Mucosa of rectum (tissue), 2 donors: ENCODE measurements at regions not wholly inside any gene's neighbourhood (a gene's known extent, or its start where the extent isn't known, plus 50 kb on each side); places are given as distances from the start of the nearest gene placed in this dataset.

ENCODE experiments used
- H3K27ac ChIP-seq, 2 donors: one replicate each; pipeline ENCODE4 v1.7.0; 2013; ENCODE audit warnings: inconsistent platforms in 2 of 2, low read depth in 2 of 2, low read length in 2 of 2
- H3K27me3 ChIP-seq, 2 donors: one replicate each; pipeline ENCODE4 v1.7.0; 2013; ENCODE audit warnings: low read length in 2 of 2; ENCODE audit not compliant: control insufficient read depth in 2 of 2, insufficient read depth in 2 of 2
- H3K36me3 ChIP-seq, 2 donors: one replicate each; pipeline ENCODE4 v1.7.0; 2013; ENCODE audit warnings: low read length in 2 of 2; ENCODE audit not compliant: control insufficient read depth in 2 of 2, insufficient read depth in 2 of 2
- H3K4me1 ChIP-seq, 2 donors: one replicate each; pipeline ENCODE4 v1.7.0; 2013; ENCODE audit warnings: low read length in 2 of 2, mild to moderate bottlenecking in 1 of 2; ENCODE audit not compliant: control insufficient read depth in 2 of 2, insufficient read depth in 2 of 2
- H3K4me3 ChIP-seq, 2 donors: one replicate each; pipeline ENCODE4 v1.7.0; 2013; ENCODE audit warnings: low read length in 2 of 2
- H3K9ac ChIP-seq, 2 donors: one replicate each; pipeline ENCODE4 v1.7.0; 2013; ENCODE audit warnings: low read length in 2 of 2, low read depth in 1 of 2, mild to moderate bottlenecking in 1 of 2
- H3K9me3 ChIP-seq, 2 donors: one replicate each; pipeline ENCODE4 v1.7.0; 2013; ENCODE audit warnings: low read length in 2 of 2; ENCODE audit not compliant: control insufficient read depth in 2 of 2
- donor health status: healthy.
- donor health status: Normal muscosa, but diverticular disease.

GRCh38 chr7:25558605-25559004 lies 330.3 kb upstream of the NPVF start:
- Histone ChIP-seq H3K9me3 (no peaks in the 10 kb centered on the region), H3K27me3 (no peaks in the 10 kb centered on the region), H3K4me1 (peaks cover 0 to 3% of the 10 kb centered on the region in 2 donors), H3K27ac (no peak overlapping the region), H3K9ac (no peak overlapping the region), H3K36me3 (no peaks in the 10 kb centered on the region), H3K4me3 (no peak overlapping the region)

- no peak overlapping the region for H3K9ac ChIP-seq
- H3K27ac ChIP-seq = no peak overlapping the region
- H3K36me3 ChIP-seq = no peaks in the 10 kb centered on the region
- H3K27me3 ChIP-seq = no peaks in the 10 kb centered on the region
- H3K9me3 ChIP-seq = no peaks in the 10 kb centered on the region
- peaks cover 1 to 3% of the 10 kb centered on the region in 2 donors for H3K4me1 ChIP-seq
- no peak overlapping the region for H3K4me3 ChIP-seq
These were observed 331.5 kb upstream of the NPVF start for GRCh38 chr7:25559581-25560367.

GRCh38 chr7:25562673-25563182 lies 334.4 kb upstream of the NPVF start:
- peaks cover under 1 to 3% of the 10 kb centered on the region in 2 donors for H3K4me1 ChIP-seq
- no peaks in the 10 kb centered on the region for H3K36me3 ChIP-seq
- H3K27ac ChIP-seq = no peak overlapping the region
- no peak overlapping the region for H3K9ac ChIP-seq
- H3K4me3 ChIP-seq = no peak overlapping the region
- H3K27me3 ChIP-seq = no peaks in the 10 kb centered on the region
- H3K9me3 ChIP-seq = no peaks in the 10 kb centered on the region

- Histone ChIP-seq H3K36me3 (no peaks in the 10 kb centered on the region), H3K27me3 (no peaks in the 10 kb centered on the region), H3K9ac (no peak overlapping the region), H3K9me3 (no peaks in the 10 kb centered on the region), H3K27ac (no peak overlapping the region), H3K4me1 (peaks cover 3 to 9% of the 10 kb centered on the region in 2 donors), H3K4me3 (no peak overlapping the region)
These were observed 336.7 kb upstream of the NPVF start for GRCh38 chr7:25565002-25565401.

- Histone ChIP-seq H3K27ac (no peak overlapping the region), H3K27me3 (no peaks in the 10 kb centered on the region), H3K4me1 (peaks cover 3 to 9% of the 10 kb centered on the region in 2 donors), H3K36me3 (no peaks in the 10 kb centered on the region), H3K9me3 (no peaks in the 10 kb centered on the region), H3K4me3 (peak overlapping the region in 1 of 2 donors; percentile 35), H3K9ac (peak overlapping the region; percentile 31 to 47)
These were observed 337.7 kb upstream of the NPVF start for GRCh38 chr7:25565949-25566348.

GRCh38 chr7:25567430-25567829 lies 339.1 kb upstream of the NPVF start:
- Histone ChIP-seq H3K4me3 (no peak overlapping the region), H3K27me3 (no peaks in the 10 kb centered on the region), H3K4me1 (peaks cover 3 to 9% of the 10 kb centered on the region in 2 donors), H3K27ac (peak overlapping the region in 1 of 2 donors; percentile 81), H3K36me3 (no peaks in the 10 kb centered on the region), H3K9ac (no peak overlapping the region), H3K9me3 (no peaks in the 10 kb centered on the region)

GRCh38 chr7:25569765-25570164 lies 341.5 kb upstream of the NPVF start:
- H3K27ac ChIP-seq = no peak overlapping the region
- no peak overlapping the region for H3K4me3 ChIP-seq
- H3K9ac ChIP-seq = no peak overlapping the region
- no peaks in the 10 kb centered on the region for H3K9me3 ChIP-seq
- no peaks in the 10 kb centered on the region for H3K27me3 ChIP-seq
- H3K36me3 ChIP-seq = no peaks in the 10 kb centered on the region
- H3K4me1 ChIP-seq = peaks cover 2 to 9% of the 10 kb centered on the region in 2 donors

- Histone ChIP-seq H3K27ac (no peak overlapping the region), H3K4me1 (peaks cover 0 to 10% of the 10 kb centered on the region in 2 donors), H3K36me3 (no peaks in the 10 kb centered on the region), H3K9ac (no peak overlapping the region), H3K27me3 (no peaks in the 10 kb centered on the region), H3K4me3 (no peak overlapping the region), H3K9me3 (no peaks in the 10 kb centered on the region)
These were observed 344.1 kb upstream of the NPVF start for GRCh38 chr7:25572423-25572822.

- H3K27ac ChIP-seq = no peak overlapping the region
- H3K4me3 ChIP-seq = no peak overlapping the region
- no peaks in the 10 kb centered on the region for H3K27me3 ChIP-seq
- H3K9me3 ChIP-seq = no peaks in the 10 kb centered on the region
- H3K4me1 ChIP-seq = peaks cover 9 to 19% of the 10 kb centered on the region in 2 donors
- H3K36me3 ChIP-seq = no peaks in the 10 kb centered on the region
- H3K9ac ChIP-seq = no peak overlapping the region
These were observed 346.5 kb upstream of the NPVF start for GRCh38 chr7:25574828-25575227.

GRCh38 chr7:25575634-25576033 lies 347.3 kb upstream of the NPVF start:
- Histone ChIP-seq H3K9me3 (no peaks in the 10 kb centered on the region), H3K27me3 (no peaks in the 10 kb centered on the region), H3K4me1 (peaks cover 11 to 24% of the 10 kb centered on the region in 2 donors), H3K36me3 (no peaks in the 10 kb centered on the region), H3K9ac (no peak overlapping the region), H3K27ac (no peak overlapping the region), H3K4me3 (no peak overlapping the region)
